Heart right ventricle (tissue), 16 donors: ENCODE measurements at regions not wholly inside any gene's neighbourhood (a gene's known extent, or its start where the extent isn't known, plus 50 kb on each side); places are given as distances from the start of the nearest gene placed in this dataset.

Source experiments
- ATAC-seq, 8 donors: fragments of 200-7000 bp; cut with Tn5 transposase; one replicate each; pipeline ENCODE4 v1.9.1; 2020; ENCODE audit warnings: mild to moderate bottlenecking in 8 of 8, moderate library complexity in 8 of 8, moderate number of reproducible peaks in 1 of 8
- DNase-seq, 2 donors: peaks; one replicate each; pipeline ENCODE4 v3.0.0-alpha.2; 2020
- H3K27ac ChIP-seq, 10 donors: fragments of 200-600 bp; sonication (generic) in 2 of 10; one replicate each; pipeline versions ENCODE4 v1.5.0 to v1.8.0; 2020 to 2022; ENCODE audit warnings: mild to moderate bottlenecking in 3 of 10
- H3K27me3 ChIP-seq, 7 donors: fragments of 200-600 bp; one replicate each; pipeline ENCODE4 v1.8.0; 2021 to 2022; ENCODE audit warnings: mild to moderate bottlenecking in 2 of 7
- H3K36me3 ChIP-seq, 9 donors: fragments of 200-600 bp; sonication (generic) in 1 of 9; one replicate each; pipeline versions ENCODE4 v1.5.0 to v1.8.0; 2020 to 2022; ENCODE audit warnings: mild to moderate bottlenecking in 2 of 9
- H3K4me1 ChIP-seq, 9 donors: fragments of 200-600 bp; sonication (generic) in 1 of 9; one replicate each; pipeline versions ENCODE4 v1.5.0 to v1.8.0; 2020 to 2022; ENCODE audit warnings: mild to moderate bottlenecking in 4 of 9
- H3K4me3 ChIP-seq, 10 donors: fragments of 200-600 bp; sonication (generic) in 2 of 10; one replicate each; pipeline versions ENCODE4 v1.5.0 to v1.8.0; 2020 to 2022; ENCODE audit warnings: mild to moderate bottlenecking in 7 of 10, moderate library complexity in 2 of 10
- H3K9me3 ChIP-seq, 11 donors: fragments of 200-600 bp in 10 of 11; sonication (generic) in 2 of 11; one replicate each; pipeline versions ENCODE4 v1.5.0 to v1.8.0; 2013 to 2022; ENCODE audit warnings: mild to moderate bottlenecking in 2 of 11, control low read depth in 1 of 11, moderate library complexity in 1 of 11
- WGBS, 2 donors: extraction: QIAGEN DNeasy Blood & Tissue Kit; methylation state at CpG; one replicate each; pipeline ENCODE4 v1.1.7; 2013; ENCODE audit warnings: inconsistent platforms in 1 of 2; 5-methylcytosine and 5-hydroxymethylcytosine counted together
- intact Hi-C, 10 donors: fragments of 100-400 bp; cut with DNase I; formaldehyde crosslinking; loops; one replicate each; pipeline versions ENCODE4 v1.11.1 to v1.14.2; 2022
- TF ChIP-seq, protein P1 (sequence below), 9 donors: fragments of 200-600 bp; sonication (generic) in 2 of 9; IDR thresholded peaks; one replicate each; pipeline versions ENCODE4 v1.5.0 to v1.8.0; 2021 to 2022; ENCODE audit warnings: antibody characterized with exemption in 9 of 9, mild to moderate bottlenecking in 5 of 9, moderate library complexity in 1 of 9
- donor health status: Arrhythmogenic right ventricular cardiomyopathy.
- donor health status: ischemic (EF 13 %, LVEDD 7.1; RV severe dilation, severe dysfunction).
- donor health status: healthy with polysubstance abuse.
- donor health status: DM: no; HTN: yes; CAD: no.
- donor health status: DM: no; HTN: no; CAD: no.
- donor health status: ischemic (EF 25% LVEDD 6.9; RV normal size, moderate dysfunction).
- donor health status: ischemic (EF 25% LVEDD 5.7; RV mildly dilated, moderate dysfunction).
- donor health status: healthy.
- donor health status: DM: yes; HTN: yes; CAD: no.
- donor health status: Ischemic cardiomyopathy.
- donor health status: ischemic (EF 35%, LVEDD 5.7; RV mildly dilated, moderate dysfunction).
- donor health status: nonischemic (EF 11% LVEDD 7.7; RV severe dilation, severe dysfunction).
- donor health status: DM: yes; HTN: yes; CAD: no.
- donor health status: PGD.
- donor health status: ischemic (EF 29% LVEDD 5.4; RV normal size, mild dysfunction).
- donor health status: nonischemic (EF 23%, LVEDD 6.1; RV moderate dilation, normal function).

DNA sequence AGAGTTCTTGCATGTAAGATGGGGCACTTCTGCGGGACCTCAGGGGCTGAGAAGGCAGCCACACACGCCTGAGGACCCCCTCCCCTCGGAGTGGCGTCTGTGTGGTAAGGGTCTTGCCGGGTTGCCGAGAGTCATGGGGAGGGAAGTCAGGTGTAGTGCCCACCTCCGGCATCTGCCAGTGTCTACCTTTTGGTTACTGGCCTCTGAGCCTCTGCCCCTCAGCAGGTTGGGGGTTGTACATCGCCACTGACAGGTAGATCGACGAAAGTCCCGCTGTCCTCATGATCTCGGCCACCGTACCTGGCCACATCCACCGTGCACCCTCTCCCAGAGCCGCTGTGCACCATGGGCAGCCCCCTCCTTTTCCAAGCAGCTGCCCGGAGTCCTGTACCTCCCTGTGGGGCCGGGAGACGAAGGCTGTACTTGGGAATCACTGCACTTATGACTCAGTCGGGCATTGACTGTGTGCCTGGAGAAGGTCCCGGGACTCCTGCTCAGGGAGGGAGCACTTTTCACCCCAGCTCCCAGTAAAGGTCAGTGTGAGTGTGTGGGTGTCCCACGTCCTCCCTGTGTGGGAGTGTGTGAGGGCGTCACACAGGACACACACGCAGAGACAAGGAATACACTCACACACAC, 332.4 kb upstream of the MYT1L start:
- H3K27ac ChIP-seq: no peak overlapping the region
- no peak for DNase-seq
- intact Hi-C loops: no loop called here
- TF ChIP-seq, protein P1, sequence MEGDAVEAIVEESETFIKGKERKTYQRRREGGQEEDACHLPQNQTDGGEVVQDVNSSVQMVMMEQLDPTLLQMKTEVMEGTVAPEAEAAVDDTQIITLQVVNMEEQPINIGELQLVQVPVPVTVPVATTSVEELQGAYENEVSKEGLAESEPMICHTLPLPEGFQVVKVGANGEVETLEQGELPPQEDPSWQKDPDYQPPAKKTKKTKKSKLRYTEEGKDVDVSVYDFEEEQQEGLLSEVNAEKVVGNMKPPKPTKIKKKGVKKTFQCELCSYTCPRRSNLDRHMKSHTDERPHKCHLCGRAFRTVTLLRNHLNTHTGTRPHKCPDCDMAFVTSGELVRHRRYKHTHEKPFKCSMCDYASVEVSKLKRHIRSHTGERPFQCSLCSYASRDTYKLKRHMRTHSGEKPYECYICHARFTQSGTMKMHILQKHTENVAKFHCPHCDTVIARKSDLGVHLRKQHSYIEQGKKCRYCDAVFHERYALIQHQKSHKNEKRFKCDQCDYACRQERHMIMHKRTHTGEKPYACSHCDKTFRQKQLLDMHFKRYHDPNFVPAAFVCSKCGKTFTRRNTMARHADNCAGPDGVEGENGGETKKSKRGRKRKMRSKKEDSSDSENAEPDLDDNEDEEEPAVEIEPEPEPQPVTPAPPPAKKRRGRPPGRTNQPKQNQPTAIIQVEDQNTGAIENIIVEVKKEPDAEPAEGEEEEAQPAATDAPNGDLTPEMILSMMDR (IDR thresholded peaks at IDR 0.05): no peak
- peak in 1 of 8 donors; percentile 39 for ATAC-seq
- H3K4me3 ChIP-seq: no peak overlapping the region
- no peaks in the 10 kb centered on the region for H3K36me3 ChIP-seq
- no peaks in the 10 kb centered on the region for H3K9me3 ChIP-seq
- 74 to 78% methylated on average over 23 of the region's 23 CpGs for WGBS, 2 donors
- H3K27me3 ChIP-seq: peaks cover 0 to 8% (median 4%) of the 10 kb centered on the region in 7 donors
- H3K4me1 ChIP-seq: peaks cover 0 to 3% (median 0%) of the 10 kb centered on the region in 9 donors

DNA sequence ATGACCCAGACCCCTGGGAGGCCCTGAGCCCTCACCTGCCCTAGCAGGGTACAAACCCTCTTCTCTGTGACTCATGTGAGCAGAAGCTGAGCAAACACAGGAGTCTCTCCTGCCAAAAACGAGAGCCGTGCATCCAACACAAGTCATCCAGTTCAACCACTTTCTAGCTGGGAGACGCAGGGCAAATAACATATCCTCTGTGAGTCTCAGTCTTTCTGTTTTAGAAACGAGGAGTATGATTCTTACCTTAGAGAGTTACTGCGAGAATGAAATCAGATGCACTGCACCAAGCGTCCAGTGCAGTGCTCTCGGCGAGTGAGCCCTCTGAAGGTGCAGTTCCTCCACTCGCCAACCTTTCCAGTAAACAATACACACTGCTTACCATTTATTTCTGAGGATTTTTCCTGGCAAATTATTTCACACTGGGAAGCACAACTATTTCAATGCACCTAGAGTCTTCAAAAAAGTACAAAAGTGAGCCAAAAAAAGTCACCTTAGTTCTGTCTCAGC, 331.8 kb upstream of the MYT1L start:
- H3K27me3 ChIP-seq: peaks cover 0 to 9% (median 4%) of the 10 kb centered on the region in 7 donors
- no peaks in the 10 kb centered on the region for H3K36me3 ChIP-seq
- no peaks in the 10 kb centered on the region for H3K9me3 ChIP-seq
- H3K4me1 ChIP-seq: peaks cover 0 to 3% (median 0%) of the 10 kb centered on the region in 9 donors
- WGBS, 2 donors: 68 to 74% methylated on average over 9 of the region's 9 CpGs
- intact Hi-C loops: no loop called here
- no peak overlapping the region for H3K27ac ChIP-seq
- no peak for DNase-seq
- TF ChIP-seq, protein P1 (IDR thresholded peaks at IDR 0.05): no peak
- ATAC-seq: no peak
- H3K4me3 ChIP-seq: no peak overlapping the region

DNA sequence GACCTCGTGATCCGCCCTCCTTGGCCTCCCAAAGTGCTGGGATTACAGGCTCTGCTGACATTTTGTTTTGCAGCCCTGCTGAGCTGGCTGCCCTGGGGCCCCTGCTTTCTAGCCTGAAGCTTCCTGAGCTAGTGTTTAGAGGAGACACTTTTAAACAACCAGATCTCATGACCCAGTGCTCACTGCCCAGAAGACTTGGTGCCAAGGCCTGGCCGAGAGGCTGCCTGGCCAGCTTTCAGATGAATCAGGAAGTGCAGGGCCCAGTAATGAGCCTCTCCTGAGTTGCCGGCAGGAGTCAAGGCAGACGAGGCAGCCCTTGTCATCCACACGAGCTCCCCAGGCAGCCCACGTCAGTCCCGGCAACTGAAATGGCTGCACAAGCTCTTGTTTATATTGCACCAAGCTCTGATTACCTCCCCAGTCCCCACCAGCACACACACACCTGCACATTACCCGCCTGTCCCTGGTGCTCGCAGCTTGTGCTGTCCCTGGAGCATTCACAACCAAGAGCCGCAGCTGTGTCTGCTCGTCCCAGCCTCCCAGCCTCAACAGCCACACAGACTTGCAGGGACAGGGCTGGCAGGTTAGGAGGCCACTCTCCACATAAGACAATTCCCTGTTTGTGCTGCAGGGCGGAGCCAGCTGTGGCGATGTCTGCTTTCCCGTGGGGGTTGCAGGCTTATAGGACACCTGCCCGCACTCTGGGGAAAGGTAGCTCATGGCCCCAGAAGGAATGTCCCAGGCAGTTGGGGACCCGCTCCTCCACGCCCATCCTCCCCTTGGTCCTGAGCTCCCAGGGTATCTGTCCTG, 331.2 kb upstream of the MYT1L start:
- DNase-seq (peak; percentile 46 to 54), ATAC-seq (peak; percentile 73 to 93 (median 90))
- H3K4me1 ChIP-seq: peaks cover 0 to 3% (median 0%) of the 10 kb centered on the region in 9 donors
- 62 to 65% methylated on average over 18 of the region's 18 CpGs for WGBS, 2 donors
- H3K27ac ChIP-seq: peak overlapping the region in 5 of 10 donors; percentile 28 to 65 (median 50)
- TF ChIP-seq, protein P1 (IDR thresholded peaks at IDR 0.05): no peak
- no peaks in the 10 kb centered on the region for H3K36me3 ChIP-seq
- intact Hi-C loops: no loop called here
- H3K27me3 ChIP-seq: peaks cover 0 to 13% (median 4%) of the 10 kb centered on the region in 7 donors
- no peaks in the 10 kb centered on the region for H3K9me3 ChIP-seq
- H3K4me3 ChIP-seq: no peak overlapping the region

DNA sequence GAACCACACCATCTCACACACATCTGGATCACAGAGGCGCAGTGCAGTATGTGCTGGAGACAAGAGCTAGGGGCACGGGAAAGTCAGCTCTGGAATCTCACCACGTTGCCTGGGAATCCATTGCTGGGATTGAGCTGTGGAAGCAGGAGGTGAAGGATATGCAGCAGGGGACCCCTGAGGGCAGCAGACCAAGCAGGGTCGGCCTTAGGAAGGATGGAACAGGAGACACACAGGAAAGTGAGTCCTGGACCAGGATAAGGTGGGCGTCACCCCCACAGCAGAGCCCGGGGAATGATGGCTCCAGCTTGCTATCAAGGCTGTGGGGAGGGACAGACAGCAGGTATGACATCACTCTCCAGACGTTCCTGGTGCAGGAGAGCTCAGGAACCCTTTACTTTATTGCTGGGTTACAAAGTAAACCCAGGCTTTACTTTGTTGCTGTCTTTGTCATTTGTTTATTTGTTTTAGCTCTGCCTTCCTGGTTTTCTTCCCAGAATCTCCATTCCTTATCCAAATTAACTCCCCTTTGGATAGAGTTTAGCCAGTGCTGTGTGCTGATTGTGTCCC, 329.8 kb upstream of the MYT1L start:
- no peaks in the 10 kb centered on the region for H3K9me3 ChIP-seq
- DNase-seq: no peak
- 64% methylated on average over 7 of the region's 7 CpGs for WGBS, 2 donors
- ATAC-seq: no peak
- H3K27me3 ChIP-seq: peaks cover 0 to 21% (median 5%) of the 10 kb centered on the region in 7 donors
- no peaks in the 10 kb centered on the region for H3K36me3 ChIP-seq
- H3K27ac ChIP-seq: no peak overlapping the region
- peaks cover 0 to 11% (median 0%) of the 10 kb centered on the region in 9 donors for H3K4me1 ChIP-seq
- H3K4me3 ChIP-seq: no peak overlapping the region
- TF ChIP-seq, protein P1 (IDR thresholded peaks at IDR 0.05): no peak
- intact Hi-C loops: no loop called here
